Panc1 (cell line): ENCODE measurements at regions not wholly inside any gene's neighbourhood (a gene's known extent, or its start where the extent isn't known, plus 50 kb on each side); places are given as distances from the start of the nearest gene placed in this dataset.

Source experiments
- CTCF ChIP-seq: fragments of 450-650 bp; IDR thresholded peaks from 2 replicates; pipeline ENCODE4 v1.5.1; 2017; ENCODE audit warnings: mild to moderate bottlenecking
- POLR2AphosphoS5 ChIP-seq: IDR thresholded peaks from 2 replicates; pipeline ENCODE4 v1.6.1; 2012; ENCODE audit warnings: mild to moderate bottlenecking, low read depth, low read length, moderate library complexity
- TCF7L2 ChIP-seq: IDR thresholded peaks from 2 replicates; pipeline ENCODE4 v1.6.1; 2011; ENCODE audit warnings: mild to moderate bottlenecking, low read depth, low read length, inconsistent platforms
- TF ChIP-seq, protein P1 (sequence below), 2 experiments: IDR thresholded peaks; 2 replicates each; pipeline ENCODE4 v1.6.1; 2011 to 2012; ENCODE audit warnings: low read depth in 2 of 2, control low read depth in 1 of 2, low read length in 1 of 2, mild to moderate bottlenecking in 1 of 2, moderate library complexity in 1 of 2; ENCODE audit not compliant: insufficient read depth in 1 of 2

DNA sequence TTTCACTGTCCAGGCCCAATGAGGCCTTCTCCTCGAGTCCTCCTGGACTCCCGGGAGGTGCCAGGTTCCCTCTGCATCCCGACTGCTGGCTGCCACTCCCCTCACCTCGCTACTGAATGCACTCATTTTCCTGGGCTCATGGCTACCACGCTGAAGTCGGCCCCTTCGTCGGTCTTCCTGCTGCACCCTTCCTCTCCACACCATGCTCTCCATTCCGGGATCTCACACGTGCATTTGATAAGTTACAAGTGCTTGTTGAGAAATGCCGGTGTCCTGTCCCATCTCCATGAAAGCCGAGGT is 334.7 kb upstream of the MYT1L start:
- TF ChIP-seq CTCF: no peak
- TF ChIP-seq, protein P1, sequence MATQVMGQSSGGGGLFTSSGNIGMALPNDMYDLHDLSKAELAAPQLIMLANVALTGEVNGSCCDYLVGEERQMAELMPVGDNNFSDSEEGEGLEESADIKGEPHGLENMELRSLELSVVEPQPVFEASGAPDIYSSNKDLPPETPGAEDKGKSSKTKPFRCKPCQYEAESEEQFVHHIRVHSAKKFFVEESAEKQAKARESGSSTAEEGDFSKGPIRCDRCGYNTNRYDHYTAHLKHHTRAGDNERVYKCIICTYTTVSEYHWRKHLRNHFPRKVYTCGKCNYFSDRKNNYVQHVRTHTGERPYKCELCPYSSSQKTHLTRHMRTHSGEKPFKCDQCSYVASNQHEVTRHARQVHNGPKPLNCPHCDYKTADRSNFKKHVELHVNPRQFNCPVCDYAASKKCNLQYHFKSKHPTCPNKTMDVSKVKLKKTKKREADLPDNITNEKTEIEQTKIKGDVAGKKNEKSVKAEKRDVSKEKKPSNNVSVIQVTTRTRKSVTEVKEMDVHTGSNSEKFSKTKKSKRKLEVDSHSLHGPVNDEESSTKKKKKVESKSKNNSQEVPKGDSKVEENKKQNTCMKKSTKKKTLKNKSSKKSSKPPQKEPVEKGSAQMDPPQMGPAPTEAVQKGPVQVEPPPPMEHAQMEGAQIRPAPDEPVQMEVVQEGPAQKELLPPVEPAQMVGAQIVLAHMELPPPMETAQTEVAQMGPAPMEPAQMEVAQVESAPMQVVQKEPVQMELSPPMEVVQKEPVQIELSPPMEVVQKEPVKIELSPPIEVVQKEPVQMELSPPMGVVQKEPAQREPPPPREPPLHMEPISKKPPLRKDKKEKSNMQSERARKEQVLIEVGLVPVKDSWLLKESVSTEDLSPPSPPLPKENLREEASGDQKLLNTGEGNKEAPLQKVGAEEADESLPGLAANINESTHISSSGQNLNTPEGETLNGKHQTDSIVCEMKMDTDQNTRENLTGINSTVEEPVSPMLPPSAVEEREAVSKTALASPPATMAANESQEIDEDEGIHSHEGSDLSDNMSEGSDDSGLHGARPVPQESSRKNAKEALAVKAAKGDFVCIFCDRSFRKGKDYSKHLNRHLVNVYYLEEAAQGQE (IDR thresholded peaks at IDR 0.05; ENCODE audit: insufficient read depth in 1 of 2, low read depth in 2 of 2, low read length in 1 of 2): no peak
- TF ChIP-seq POLR2AphosphoS5: no peak
- no peak for TF ChIP-seq TCF7L2
